Pancreas (tissue), 10 donors: ENCODE measurements at regions not wholly inside any gene's neighbourhood (a gene's known extent, or its start where the extent isn't known, plus 50 kb on each side); places are given as distances from the start of the nearest gene placed in this dataset.
A peak's percentile ranks its signal among the peaks of the same experiment; 100 is the strongest.
"Not testable (repeated sequence)": the region's sequence is repeated elsewhere in the genome, so short reads cannot be mapped to it uniquely, and the experiment has no call there.

ENCODE experiments used
- ATAC-seq, 4 donors: fragments of 200-7000 bp; cut with Tn5 transposase; one replicate each; pipeline versions ENCODE4 v1.8.0 to v1.9.1; 2020; ENCODE audit warnings: mild to moderate bottlenecking in 4 of 4, moderate library complexity in 4 of 4
- DNase-seq, 6 donors: peaks; one replicate each; pipeline ENCODE4 v3.0.0-alpha.2; 2020
- FAIRE-seq: peaks from 2 replicates; lab custom pipeline; 2012; peaks lifted over from hg19 to GRCh38; lab: Jason Lieb, UNC
- H3K27ac ChIP-seq, 4 donors: fragments of 200-600 bp; sonication (generic); 1 replicate in 3 of 4; 2 replicates in 1 of 4; pipeline versions ENCODE4 v1.5.0 to v1.8.0; 2020
- H3K27me3 ChIP-seq, 4 donors: fragments of 200-600 bp; one replicate each; pipeline ENCODE4 v1.8.0; 2021
- H3K36me3 ChIP-seq, 3 donors: fragments of 200-600 bp; sonication (generic) in 1 of 3; one replicate each; pipeline versions ENCODE4 v1.5.0 to v1.8.0; 2020 to 2021
- H3K4me1 ChIP-seq, 3 donors: fragments of 200-600 bp; one replicate each; pipeline ENCODE4 v1.8.0; 2021
- H3K4me3 ChIP-seq, 4 donors: fragments of 200-600 bp; sonication (generic) in 2 of 4; one replicate each; pipeline versions ENCODE4 v1.5.0 to v1.8.0; 2020 to 2021
- H3K9me3 ChIP-seq, 4 donors: fragments of 200-600 bp; one replicate each; pipeline ENCODE4 v1.8.0; 2021
- CTCF ChIP-seq, 4 donors: fragments of 200-600 bp; sonication (generic) in 3 of 4; IDR thresholded peaks; one replicate each; pipeline versions ENCODE4 v1.5.0 to v1.8.0; 2021; ENCODE audit warnings: antibody characterized with exemption in 4 of 4
- WGBS, 2 donors: extraction: QIAGEN DNeasy Blood & Tissue Kit; methylation state at CpG; one replicate each; pipeline ENCODE4 v1.1.7; 2013; 5-methylcytosine and 5-hydroxymethylcytosine counted together
- intact Hi-C, 3 donors: fragments of 100-400 bp; cut with DNase I; formaldehyde crosslinking; loops; one replicate each; pipeline versions ENCODE4 v1.11.1 to v1.14.2; 2022
- donor health status: healthy with polysubstance abuse.
- donor health status: DM: no; HTN: no; CAD: no; lungs with moderate emphysema.
- donor health status: DM: no; HTN: no; CAD: no.
- donor health status: control.
- donor health status: control.
- donor health status: Bipolar disorder and iron deficiency.
- donor health status: DM: yes; HTN: yes; CAD: no.
- donor health status: DM: no; HTN: no; CAD: no.
- donor health status: DM: no; HTN: no; CAD: no.
- donor health status: DM: yes; HTN: yes; CAD: no.

GRCh38 chr2:52428224-52428623, 1339.4 kb upstream of the CHAC2 start:
- DNase-seq (no peak), FAIRE-seq (no peak), ATAC-seq (no peak)
- TF ChIP-seq CTCF (IDR thresholded peaks at IDR 0.05): no peak
- Histone ChIP-seq H3K4me3 (no peak overlapping the region), H3K4me1 (peaks cover 0 to 3% (median 0%) of the 10 kb centered on the region in 3 donors), H3K36me3 (no peaks in the 10 kb centered on the region), H3K9me3 (no peaks in the 10 kb centered on the region), H3K27ac (no peak overlapping the region), H3K27me3 (no peaks in the 10 kb centered on the region)
- 91 to 93% methylated on average over 2 of the region's 2 CpGs for WGBS, 2 donors
- intact Hi-C loops: no loop called here

- no peak overlapping the region for H3K4me3 ChIP-seq
- H3K4me1 ChIP-seq: peaks cover 0 to 3% (median 0%) of the 10 kb centered on the region in 3 donors
- DNase-seq (no peak), FAIRE-seq (no peak), ATAC-seq (no peak)
- intact Hi-C loops: no loop called here
- no peak overlapping the region for H3K27ac ChIP-seq
- 58 to 60% methylated on average over 2 of the region's 2 CpGs for WGBS, 2 donors
- no peak for TF ChIP-seq CTCF (IDR thresholded peaks at IDR 0.05)
- H3K36me3 ChIP-seq: no peaks in the 10 kb centered on the region
- H3K27me3 ChIP-seq: no peaks in the 10 kb centered on the region
- no peaks in the 10 kb centered on the region for H3K9me3 ChIP-seq
These were observed 1343.9 kb upstream of the CHAC2 start for GRCh38 chr2:52423655-52424054.

- H3K27me3 ChIP-seq: no peaks in the 10 kb centered on the region
- H3K4me1 ChIP-seq: peaks cover 0 to 3% (median 0%) of the 10 kb centered on the region in 3 donors
- no peak for ATAC-seq
- no peak overlapping the region for H3K27ac ChIP-seq
- no peaks in the 10 kb centered on the region for H3K36me3 ChIP-seq
- no peak for TF ChIP-seq CTCF (IDR thresholded peaks at IDR 0.05)
- intact Hi-C loops: no loop called here
- H3K4me3 ChIP-seq: no peak overlapping the region
- H3K9me3 ChIP-seq: no peaks in the 10 kb centered on the region
- no peak for DNase-seq
- FAIRE-seq: no peak
- 87 to 91% methylated on average over 1 of the region's 1 CpG for WGBS, 2 donors
These were observed 1344.5 kb upstream of the CHAC2 start for GRCh38 chr2:52423111-52423510.

- intact Hi-C loops: no loop called here
- Histone ChIP-seq H3K36me3 (no peaks in the 10 kb centered on the region), H3K27ac (no peak overlapping the region), H3K4me3 (no peak overlapping the region), H3K9me3 (no peaks in the 10 kb centered on the region), H3K4me1 (peaks cover 0 to 7% (median 0%) of the 10 kb centered on the region in 3 donors), H3K27me3 (no peaks in the 10 kb centered on the region)
- TF ChIP-seq CTCF (IDR thresholded peaks at IDR 0.05): no peak
- FAIRE-seq (no peak), DNase-seq (no peak), ATAC-seq (no peak)
These were observed 1351.3 kb upstream of the CHAC2 start for GRCh38 chr2:52416340-52416739.

- no peak for ATAC-seq
- no peak for FAIRE-seq
- Histone ChIP-seq H3K27me3 (no peaks in the 10 kb centered on the region), H3K36me3 (no peaks in the 10 kb centered on the region), H3K27ac (no peak overlapping the region), H3K9me3 (no peaks in the 10 kb centered on the region), H3K4me1 (peaks cover 0 to 7% (median 0%) of the 10 kb centered on the region in 3 donors), H3K4me3 (no peak overlapping the region)
- WGBS, 2 donors: 39 to 42% methylated on average over 3 of the region's 3 CpGs
- intact Hi-C loops: no loop called here
- no peak for DNase-seq
- no peak for TF ChIP-seq CTCF (IDR thresholded peaks at IDR 0.05)
These were observed 1352.9 kb upstream of the CHAC2 start for GRCh38 chr2:52414561-52415295.

GRCh38 chr2:52409308-52410118, 1358.1 kb upstream of the CHAC2 start:
- H3K4me1 ChIP-seq, H3K36me3 ChIP-seq, intact Hi-C loops, FAIRE-seq, H3K27me3 ChIP-seq, H3K4me3 ChIP-seq, H3K9me3 ChIP-seq, H3K27ac ChIP-seq, ATAC-seq: not testable (repeated sequence)
- WGBS, 2 donors: 76 to 85% methylated on average over 12 of the region's 12 CpGs
- peak in 1 of 6 donors; percentile 11 for DNase-seq
